HG03354 (cell line): ENCODE measurements at regions not wholly inside any gene's neighbourhood (a gene's known extent, or its start where the extent isn't known, plus 50 kb on each side); places are given as distances from the start of the nearest gene placed in this dataset.

Experiments used
- ATAC-seq: cut with Tn5 transposase; IDR thresholded peaks from one replicate; pipeline ENCODE4 v1.9.1; 2021; ENCODE audit warnings: mild to moderate bottlenecking; ENCODE audit not compliant: unreplicated experiment, poor library complexity, severe bottlenecking

DNA sequence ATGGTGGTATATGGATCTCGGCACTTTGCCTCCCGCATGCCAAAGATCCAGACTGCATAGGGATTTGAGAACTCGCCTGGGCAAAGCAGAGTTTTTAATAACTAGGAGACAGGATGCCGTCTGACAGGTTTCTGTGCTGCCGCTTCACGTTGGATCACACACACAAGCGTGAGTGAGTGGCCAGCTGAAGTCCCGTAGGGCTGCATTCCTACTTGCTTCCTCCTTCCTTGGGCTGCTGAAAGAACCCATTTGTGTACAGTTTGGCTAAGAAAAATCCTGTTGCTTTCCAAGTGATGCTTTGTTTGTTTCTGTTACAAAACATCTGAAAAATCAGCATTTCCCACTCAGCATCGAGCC, 604.3 kb upstream of the CFAP20DC start:
- ATAC-seq, result no peak

DNA sequence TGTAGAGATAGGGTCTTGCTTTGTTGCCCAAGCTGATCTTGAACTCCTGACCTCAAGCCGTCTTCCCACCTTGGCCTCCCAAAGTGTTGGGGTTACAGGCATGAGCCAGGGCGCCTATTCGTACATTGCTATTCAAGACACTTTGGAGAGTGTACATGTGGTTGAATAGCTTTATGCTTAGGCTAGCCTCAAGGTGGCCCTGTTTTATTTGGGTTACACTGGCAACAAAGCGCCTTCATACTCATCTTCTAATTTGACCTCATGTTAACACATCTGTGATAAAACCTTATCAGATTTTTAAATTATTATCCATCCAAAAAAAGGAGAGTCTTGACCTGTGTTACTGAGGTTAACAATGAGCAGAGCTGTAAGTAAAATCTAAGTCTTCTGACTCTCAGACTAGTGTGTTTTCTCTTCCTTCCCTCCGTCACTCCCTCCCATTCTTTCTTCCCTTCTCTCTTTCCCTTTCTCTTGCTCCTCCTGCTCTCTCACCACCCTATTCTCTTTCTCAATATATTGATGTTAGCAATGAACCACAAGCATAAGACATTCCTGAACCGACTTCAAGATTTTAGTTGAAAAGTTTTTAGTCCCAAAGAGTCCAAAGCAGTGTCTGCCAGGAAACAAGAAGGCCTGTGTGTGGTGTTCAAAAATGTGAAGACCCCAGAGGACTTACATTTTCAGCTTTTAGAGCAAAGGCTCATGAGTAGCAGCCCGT, 603.7 kb upstream of the CFAP20DC start:
- no peak for ATAC-seq

DNA sequence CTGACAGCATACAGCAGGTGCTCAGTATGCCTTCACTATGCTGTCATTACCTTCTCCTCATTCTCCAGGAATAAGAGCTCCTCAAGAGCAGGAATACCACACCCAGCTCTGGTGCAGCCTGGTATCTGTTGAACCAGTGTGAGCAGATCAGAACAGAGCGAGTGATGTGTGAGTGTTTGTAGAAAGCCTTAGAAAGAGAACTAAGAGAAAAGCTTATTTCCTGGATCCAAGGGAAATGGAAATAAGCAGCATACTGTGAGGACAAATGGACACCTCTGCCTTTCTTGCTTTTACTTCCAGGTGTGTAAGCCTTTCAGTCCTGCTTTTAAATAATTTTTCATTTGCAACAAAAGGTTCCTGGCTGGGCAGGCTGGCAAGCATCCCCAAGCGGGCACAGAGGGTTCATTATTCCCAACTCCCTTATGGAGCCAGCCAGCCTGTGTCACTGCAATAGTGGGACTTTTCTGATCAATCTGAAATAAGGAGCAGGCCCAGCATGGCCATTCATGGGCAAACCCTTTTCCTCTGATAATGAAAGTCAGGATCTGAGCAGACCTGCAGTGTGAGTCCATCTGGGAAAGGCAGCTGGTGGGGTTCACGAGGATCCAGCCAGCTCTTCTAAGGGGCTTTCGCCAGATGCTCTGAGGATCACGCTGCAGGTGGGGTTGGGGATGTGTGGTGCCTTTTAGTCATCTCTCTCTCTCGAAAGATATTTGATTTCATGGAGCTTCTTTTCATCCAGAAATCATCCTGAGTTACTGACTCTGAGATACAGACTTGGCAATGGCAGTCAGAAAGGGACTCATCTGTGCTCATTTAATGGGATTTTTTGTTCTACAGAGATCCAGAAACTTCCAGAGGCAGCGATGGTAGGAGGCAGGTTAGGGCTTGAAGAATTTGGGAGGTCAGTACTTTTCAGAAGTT, 594.9 kb upstream of the CFAP20DC start:
- ATAC-seq, result no peak

DNA sequence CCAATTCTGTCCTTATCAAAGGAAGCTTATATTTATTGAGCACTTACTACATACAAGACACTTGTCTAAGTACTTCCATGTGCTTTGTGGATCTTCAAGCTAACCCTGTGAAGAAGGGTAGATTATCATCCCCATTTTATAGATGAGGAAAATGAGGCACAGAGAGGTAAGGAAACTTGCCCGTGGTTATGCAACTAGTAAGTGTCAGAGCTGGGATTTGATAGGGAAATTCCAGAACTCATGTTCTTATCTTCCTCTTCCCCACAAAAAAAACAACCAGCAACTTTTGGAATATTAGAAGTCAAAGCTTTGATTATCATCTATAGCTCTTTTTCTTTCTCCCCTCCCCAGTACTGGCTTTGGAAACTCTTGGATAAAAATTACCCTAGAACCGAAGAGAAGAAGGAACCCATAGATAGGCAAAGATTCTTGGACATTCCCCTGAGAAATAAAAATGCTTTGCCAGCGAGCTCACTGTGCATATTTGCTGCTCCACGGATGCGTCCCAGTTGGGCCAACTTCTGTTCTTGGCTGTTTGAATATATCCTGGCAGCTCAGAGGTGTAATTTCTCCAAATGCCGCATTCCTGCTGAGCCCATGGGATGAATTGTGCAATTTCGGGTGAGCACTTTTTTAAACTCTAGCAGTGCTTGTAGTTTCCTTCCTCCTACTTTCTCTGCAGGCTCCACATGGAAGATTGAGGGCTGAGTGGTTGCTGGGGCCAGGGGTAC, 591.5 kb upstream of the CFAP20DC start:
- ATAC-seq, result no peak

DNA sequence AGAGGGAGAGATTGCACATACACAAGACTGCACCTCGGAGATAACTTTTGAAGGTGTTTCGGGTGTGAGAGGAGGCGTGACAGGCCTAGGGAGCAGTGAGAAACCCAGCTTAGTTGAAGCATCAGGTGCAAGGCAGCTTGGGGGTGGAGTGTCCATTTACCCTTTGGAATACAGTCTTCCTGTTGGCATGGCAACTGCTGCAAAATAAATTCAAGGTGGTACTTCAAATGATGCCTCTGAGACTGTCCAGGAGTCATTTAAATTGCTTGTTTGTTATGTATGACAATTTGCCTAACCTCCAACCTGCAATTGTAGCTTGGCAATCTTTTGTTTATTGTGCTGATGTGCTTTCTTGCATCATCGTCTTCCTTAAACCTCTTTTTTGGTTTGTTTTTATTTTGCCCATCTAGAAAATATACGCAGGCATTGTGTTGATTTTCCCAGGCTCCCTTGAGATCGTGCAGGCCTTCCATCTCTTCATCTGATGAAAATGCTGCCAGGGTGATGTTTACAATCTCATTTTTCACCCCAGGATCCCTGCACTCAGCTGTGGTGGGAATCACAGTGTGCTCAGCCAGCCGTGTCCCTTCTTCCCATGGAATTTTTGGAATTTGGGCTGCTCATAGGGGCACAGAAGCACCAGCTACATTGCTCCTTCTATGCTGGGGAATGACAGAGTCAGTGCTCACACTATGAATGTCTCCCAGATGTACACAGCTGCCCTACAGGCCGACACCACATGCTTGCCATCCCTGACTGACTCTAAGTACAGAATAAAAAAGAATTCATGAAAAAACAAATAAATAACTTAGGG, 583.1 kb upstream of the CFAP20DC start:
- no peak for ATAC-seq

DNA sequence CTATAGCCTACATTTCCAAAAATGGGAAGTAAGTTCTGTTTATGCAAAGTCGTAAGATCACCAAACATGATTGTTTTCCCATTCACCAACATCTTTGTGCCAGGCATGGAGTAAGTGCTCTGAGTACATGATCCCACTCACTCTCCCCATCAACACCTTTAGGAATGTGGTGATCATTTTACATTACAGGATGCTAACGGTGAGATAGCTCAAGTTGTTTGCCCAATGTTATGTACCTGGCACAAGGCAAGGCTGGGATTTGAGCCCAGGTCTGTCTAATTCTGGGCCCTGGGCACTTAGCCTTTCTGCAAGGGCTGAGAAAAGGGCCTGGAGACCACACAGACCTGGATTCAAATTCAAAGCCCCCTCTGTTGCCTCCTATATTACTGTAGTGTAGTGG, 581.7 kb upstream of the CFAP20DC start:
- ATAC-seq, result no peak

DNA sequence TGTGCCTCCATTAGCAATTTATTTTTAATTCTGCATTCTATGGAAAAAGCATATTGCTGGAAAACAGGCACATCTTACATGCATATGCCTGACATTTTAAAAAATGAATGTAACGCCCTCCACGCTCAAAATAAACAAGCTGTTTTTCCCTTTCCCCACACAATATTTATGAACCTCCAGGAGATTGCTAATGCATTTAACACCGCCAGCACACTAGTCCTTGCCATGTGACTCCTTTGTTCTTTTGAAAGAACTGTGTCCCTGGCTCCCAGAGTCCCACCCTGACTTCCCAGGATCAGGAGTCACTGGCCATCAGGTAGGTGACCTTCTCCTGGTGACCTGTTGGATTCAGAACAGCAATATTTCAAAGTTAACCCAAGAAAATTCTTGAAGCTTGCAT, 571.2 kb upstream of the CFAP20DC start:
- ATAC-seq, result no peak

DNA sequence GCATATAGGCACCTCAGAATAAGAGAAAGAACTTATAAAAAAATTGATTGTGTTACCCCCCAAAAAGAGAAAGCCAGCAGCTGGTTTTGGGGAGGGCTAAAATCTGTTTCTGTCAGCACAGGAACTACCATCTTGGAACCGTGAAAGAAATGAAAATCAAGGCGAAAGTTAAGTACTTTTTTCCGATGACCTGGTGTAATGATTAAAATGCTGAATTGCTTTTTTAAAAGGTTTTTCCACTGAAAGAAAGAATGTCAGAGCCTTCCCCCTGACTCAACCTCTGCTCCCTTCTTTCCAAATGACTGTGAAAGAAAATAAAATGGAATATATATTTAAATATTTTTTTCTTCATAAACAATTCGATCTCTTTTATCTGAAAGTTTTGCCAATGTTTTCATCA, 570.5 kb upstream of the CFAP20DC start:
- ATAC-seq, result no peak

DNA sequence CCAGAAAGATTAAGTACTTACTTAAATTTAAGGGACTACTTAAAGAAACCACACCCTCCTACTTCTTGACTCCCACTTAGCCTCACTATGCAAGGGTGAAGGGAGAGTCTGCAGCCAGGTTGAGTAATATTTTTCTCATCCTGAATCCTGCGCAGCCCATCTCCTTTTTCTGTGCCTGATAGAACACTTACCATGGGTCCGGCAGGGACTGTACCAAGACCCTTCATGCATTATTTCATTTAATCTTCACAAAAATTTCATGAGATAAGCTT, 562.6 kb upstream of the CFAP20DC start:
- no peak for ATAC-seq

DNA sequence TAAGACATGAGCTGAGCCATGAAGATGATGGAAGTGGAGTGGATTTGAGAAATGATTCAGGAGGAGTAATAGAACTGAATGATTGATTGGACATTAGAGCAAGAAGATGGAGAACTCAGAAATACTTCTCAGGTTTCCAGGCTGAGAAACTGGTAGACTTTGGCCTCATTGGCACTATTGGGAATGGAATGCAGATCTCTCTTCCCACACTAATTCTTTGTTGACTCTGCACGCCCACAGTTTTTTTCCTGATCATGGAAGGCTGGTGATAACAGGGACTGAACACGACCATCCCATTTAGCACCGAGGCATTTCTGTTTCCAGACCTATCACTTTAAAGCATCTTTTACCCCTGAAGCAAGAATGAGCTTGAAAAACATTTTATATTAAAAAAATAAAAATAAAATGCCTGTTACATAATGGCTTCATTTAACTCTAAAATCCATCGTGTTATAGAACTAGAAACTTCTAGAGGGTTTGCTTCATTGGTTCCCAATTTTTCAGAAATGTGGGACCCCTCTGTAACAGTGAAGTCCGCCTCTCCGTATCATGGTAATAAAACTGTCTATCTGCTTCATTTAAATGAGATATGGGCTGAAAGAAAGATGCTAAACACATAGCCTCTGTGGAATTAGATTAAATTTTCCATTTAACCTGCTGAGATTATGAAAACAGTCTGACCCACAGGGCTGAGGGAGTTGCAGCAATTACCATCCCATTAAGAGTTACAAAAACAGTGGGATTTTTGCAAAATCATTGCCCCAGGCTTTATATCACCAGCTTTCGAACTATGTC, 562.0 kb upstream of the CFAP20DC start:
- no peak for ATAC-seq

DNA sequence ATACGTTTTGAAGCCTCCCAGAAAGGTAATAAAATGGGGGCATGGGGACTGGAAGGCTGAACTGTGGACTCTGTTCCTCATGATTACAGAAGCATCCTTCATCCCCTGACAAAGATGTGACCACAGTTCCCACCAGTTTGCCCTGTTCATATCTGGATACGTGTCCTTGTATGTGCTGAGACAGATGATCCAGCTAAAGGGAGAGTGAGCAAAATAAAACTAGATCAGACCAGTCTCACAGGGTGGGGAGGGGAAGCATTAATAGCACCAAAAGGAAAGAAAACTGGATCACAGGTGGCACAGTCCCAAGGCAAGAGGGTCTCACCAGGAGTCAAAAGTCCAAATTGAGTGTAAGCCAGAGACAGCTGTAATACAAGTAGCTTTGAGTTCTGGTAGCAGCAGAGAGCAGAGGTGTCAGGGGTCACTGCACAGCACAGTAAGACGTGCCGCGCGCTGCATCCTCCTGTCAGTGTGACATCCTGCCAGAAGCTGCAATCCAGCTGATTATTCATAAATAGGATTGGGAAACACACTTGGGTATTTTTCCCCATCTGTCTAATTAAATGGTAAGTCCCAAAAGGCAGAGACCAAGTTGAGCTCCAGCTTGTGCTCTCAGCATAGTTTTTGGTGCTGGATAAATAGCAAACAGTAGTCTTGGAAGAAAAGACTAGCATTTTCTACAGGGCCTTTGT, 560.0 kb upstream of the CFAP20DC start:
- ATAC-seq, result no peak

DNA sequence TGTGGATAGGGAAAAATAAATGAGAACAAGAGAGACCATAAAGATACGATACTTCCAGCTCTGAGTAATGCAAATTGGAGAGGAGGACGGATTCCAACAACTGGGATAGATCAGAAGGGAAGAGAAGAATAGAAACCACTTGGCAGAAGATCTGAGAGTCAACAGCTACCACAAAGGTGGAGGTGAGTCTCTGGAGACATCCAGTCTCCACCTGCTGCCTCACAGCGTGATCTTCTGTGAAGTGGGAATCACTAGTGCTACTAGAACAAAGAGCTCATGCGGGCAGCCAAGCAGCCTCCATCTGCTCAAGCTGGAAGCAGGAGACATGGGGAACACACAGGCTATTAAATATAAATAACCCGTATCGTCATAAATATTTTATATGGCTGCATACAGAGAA, 558.5 kb upstream of the CFAP20DC start:
- no peak for ATAC-seq

DNA sequence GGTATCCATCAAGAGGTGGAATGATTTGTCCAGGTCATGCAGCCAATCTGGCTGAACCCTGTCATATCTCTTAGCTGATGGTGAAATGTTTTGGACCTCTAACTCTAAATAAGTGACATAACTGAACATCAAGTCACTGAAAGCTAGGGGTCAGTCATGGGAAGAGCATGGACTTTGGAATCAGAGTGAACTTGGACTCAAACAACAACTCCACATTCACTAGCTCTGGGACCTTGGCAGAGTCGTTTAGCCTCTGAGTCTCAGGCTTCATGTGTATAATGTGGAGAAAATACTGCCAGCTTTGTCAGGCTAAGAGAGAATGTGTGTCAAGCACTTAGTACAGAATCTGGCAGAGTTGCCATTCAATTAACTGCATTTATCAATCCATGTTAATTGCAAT, 557.8 kb upstream of the CFAP20DC start:
- no peak for ATAC-seq

DNA sequence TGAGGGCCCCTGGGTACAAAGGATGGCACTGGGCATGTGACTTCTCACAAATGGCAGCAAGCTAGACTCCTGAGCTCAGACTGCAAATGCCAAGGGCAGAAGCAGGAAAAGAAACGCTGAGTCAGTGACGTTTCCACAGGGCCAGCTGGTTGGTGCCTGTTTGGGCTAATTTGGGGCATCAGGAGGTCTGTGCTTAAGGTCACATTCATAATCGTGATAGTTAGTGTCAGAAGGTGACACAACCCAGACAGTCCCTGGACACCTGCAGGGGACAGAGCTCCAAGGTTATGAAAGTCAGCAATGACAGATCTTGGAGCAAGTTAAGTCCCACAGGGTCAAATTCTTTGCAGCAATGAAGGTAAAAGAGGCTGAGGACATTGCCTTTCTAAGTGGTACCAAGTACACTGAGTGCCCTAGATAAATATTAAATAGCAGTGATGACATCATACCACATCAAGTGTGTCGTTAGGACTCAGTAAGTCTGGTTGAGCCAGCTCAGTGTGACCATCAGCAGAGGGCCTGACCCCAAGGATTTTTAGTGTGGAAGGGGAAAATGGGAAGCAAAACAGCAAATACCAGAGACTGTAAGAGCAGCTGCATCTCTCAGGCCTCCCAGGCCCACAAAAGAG, 556.9 kb upstream of the CFAP20DC start:
- no peak for ATAC-seq

DNA sequence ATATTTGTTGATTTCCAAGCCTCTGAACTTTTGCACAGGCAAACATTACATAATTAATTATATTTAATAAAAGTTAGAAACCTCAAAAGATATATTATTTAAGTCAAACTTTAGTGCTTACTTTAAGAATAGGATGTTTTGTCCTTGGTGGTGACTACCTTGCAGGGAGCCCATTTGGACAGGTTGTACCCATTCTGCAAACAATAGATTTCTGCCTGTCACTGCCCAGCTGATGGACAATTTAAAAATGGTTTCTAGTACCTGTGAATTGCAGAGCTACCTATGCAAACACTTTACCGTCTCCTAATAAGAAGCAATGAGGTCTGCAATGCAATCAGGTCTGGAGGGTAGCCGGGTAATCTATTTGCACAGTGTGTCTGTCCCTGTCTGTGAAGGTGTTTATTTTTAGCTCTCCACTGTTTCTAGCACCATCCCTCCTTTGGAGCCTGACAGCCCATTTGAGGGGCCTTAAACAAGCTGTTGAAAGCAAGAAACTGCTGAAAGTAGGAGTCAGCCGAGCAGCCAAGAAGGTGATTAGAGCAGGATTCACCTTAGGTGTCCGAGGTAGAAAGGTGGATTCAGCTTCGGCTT, 556.2 kb upstream of the CFAP20DC start:
- no peak for ATAC-seq

DNA sequence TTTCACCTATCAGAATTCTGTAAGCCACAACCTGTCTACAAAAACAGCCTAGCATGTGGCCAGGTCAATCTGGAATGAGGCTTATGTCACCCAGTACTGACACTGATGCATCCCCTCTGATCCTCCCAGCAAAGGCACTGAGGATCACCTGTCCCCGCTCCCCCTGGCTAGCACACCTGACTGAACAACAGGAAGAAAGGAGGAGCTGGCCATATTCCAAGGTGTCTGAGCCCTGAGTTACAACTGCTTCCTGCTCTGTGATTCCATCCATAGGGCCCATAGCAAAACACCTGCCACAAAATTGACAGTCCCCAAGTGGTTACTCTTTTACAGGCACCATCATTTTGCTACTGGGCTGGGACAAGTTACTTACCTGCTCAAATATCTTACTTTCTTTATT, 555.5 kb upstream of the CFAP20DC start:
- ATAC-seq, result no peak

DNA sequence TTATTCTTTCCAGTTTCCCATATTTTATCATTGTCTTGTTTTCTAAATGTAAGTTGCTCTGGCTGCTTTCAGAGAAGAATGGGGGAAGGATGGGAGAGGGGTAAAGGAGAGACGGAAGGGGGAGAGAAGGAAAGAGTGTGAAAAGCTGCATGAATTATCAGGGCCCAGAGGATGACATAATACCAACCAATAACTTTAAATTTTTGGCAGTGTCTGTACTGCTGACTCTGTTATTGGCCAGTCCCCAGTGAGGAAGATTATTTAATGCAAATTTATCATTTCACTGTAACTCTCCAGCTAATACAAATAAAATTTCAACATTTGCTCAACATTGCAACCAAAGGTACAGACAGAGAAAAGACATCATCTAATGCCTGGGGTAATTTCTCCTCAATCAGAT, 551.7 kb upstream of the CFAP20DC start:
- no peak for ATAC-seq

DNA sequence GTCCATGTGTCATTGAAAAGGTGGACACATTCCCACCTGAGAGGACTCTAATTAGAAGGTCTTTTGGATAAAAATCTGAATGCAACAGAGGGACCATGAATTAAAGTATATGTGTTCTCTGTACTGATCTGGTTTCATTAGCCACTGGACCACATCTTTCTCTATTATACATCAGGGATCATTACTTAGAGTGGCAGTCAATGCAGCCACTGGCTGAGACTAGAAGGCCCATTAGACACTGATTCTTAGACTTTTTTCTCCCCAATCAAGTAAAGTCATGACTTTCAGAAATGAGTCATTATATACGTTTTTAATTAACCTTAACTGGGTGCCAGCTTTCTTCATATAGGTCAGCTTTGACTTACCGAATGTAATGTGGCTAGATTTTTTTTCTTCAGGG, 550.8 kb upstream of the CFAP20DC start:
- ATAC-seq, result no peak
